Left ventricle myocardium inferior (tissue), 1 donor: ENCODE measurements at regions not wholly inside any gene's neighbourhood (a gene's known extent, or its start where the extent isn't known, plus 50 kb on each side); places are given as distances from the start of the nearest gene placed in this dataset.

Source experiments
- DNase-seq: peaks from one replicate; pipeline ENCODE4 v3.0.0-alpha.2; 2020
- H3K27ac ChIP-seq: fragments of 200-600 bp; replicated peaks from 2 replicates; pipeline ENCODE4 v1.8.0; 2021
- H3K27me3 ChIP-seq: fragments of 200-600 bp; 2 replicates; pipeline ENCODE4 v1.8.0; 2021; ENCODE audit warnings: low read depth
- H3K36me3 ChIP-seq: fragments of 200-600 bp; 2 replicates; pipeline ENCODE4 v1.8.0; 2021
- H3K4me1 ChIP-seq: fragments of 200-600 bp; 2 replicates; pipeline ENCODE4 v1.8.0; 2021
- H3K4me3 ChIP-seq: fragments of 200-600 bp; 2 replicates; pipeline ENCODE4 v1.8.0; 2021; ENCODE audit warnings: mild to moderate bottlenecking, moderate library complexity
- H3K9me3 ChIP-seq: fragments of 200-600 bp; replicated peaks from 2 replicates; pipeline ENCODE4 v1.8.0; 2021
- intact Hi-C: fragments of 100-400 bp; cut with micrococcal nuclease; formaldehyde crosslinking; loops from one replicate; pipeline ENCODE4 v1.11.0; 2022
- TF ChIP-seq, protein P1 (sequence below): fragments of 200-600 bp; IDR thresholded peaks from 2 replicates; pipeline ENCODE4 v1.8.0; 2021; ENCODE audit warnings: antibody characterized with exemption, mild to moderate bottlenecking, borderline replicate concordance
- donor health status: DM: no; HTN: yes; CAD: no; lungs with severe emphysema.

DNA sequence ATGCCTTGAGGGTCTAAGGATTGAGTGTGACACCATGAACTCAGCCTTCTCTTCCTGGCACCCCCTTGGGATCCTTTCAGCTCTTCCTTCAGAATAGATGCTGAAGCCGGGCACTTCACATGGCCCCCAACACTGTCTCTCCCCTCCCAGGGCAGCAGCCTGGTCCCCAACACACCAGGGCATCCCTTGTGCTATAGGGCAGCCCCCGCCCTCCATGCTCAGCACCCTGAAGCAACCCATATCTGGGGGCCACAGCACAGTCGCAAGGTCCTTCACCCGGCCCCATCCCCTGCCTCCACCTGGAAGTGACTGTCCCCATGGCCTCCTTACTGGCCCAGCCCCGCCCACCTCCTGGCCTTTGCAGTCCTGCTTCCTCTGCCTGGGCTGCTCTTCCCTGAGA, 143.1 kb downstream of the C16orf95 start:
- Histone ChIP-seq H3K4me1 (peaks cover 7% of the 10 kb centered on the region), H3K27ac (no peak overlapping the region), H3K4me3 (no peak overlapping the region), H3K27me3 (peaks cover 66% of the 10 kb centered on the region), H3K36me3 (no peaks in the 10 kb centered on the region), H3K9me3 (no peaks in the 10 kb centered on the region)
- DNase-seq, result no peak
- intact Hi-C loops, result no loop called here
- TF ChIP-seq, protein P1, sequence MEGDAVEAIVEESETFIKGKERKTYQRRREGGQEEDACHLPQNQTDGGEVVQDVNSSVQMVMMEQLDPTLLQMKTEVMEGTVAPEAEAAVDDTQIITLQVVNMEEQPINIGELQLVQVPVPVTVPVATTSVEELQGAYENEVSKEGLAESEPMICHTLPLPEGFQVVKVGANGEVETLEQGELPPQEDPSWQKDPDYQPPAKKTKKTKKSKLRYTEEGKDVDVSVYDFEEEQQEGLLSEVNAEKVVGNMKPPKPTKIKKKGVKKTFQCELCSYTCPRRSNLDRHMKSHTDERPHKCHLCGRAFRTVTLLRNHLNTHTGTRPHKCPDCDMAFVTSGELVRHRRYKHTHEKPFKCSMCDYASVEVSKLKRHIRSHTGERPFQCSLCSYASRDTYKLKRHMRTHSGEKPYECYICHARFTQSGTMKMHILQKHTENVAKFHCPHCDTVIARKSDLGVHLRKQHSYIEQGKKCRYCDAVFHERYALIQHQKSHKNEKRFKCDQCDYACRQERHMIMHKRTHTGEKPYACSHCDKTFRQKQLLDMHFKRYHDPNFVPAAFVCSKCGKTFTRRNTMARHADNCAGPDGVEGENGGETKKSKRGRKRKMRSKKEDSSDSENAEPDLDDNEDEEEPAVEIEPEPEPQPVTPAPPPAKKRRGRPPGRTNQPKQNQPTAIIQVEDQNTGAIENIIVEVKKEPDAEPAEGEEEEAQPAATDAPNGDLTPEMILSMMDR, result no peak

DNA sequence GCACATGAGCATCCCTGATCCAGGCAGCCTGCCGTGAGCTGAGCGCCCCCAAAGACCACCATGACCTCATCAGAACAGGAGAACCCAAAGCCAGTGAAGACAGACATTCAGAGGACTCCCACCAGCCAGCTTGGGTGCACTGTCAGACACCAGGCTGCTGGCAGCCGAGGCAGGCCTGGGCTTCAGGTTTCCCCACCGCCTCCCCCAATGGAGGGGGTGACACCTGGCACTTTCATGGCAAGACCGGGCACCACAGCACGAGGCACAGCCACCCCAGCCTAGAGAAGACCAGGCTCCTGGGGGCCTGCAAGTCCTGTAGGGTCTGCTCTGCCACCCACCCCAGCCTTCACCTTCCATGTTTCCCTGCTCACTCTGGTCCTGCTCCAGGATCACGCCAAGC, 140.5 kb downstream of the C16orf95 start:
- intact Hi-C loops, result no loop called here
- H3K4me1 ChIP-seq, result peaks cover 10% of the 10 kb centered on the region
- TF ChIP-seq, protein P1, result no peak
- no peak overlapping the region for H3K27ac ChIP-seq
- peaks cover 66% of the 10 kb centered on the region for H3K27me3 ChIP-seq
- DNase-seq, result no peak
- H3K4me3 ChIP-seq, result no peak overlapping the region
- no peaks in the 10 kb centered on the region for H3K36me3 ChIP-seq
- H3K9me3 ChIP-seq, result no peaks in the 10 kb centered on the region

DNA sequence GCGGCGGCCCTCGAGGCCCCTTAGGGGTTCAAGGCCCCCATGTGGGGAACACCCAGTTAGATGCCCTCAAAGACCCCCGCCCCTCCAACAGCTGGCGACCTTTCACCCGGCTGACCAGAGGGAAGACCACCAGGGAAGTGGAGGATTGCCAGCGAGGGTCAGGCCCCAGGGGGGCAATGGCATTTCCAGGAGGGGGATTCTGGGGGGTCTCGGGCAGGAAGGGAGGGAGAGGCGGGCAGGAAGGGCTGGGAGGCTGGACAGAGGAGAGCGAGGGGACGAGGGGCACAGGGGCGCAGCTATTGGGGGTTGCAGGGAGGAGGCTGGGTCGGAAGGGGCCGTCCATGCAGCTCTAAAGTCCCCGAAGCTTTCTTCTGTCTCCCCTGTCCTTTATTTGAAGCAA, 139.5 kb downstream of the C16orf95 start:
- no peak for DNase-seq
- peak overlapping the region; percentile 18 for H3K4me3 ChIP-seq
- intact Hi-C loops, result no loop called here

DNA sequence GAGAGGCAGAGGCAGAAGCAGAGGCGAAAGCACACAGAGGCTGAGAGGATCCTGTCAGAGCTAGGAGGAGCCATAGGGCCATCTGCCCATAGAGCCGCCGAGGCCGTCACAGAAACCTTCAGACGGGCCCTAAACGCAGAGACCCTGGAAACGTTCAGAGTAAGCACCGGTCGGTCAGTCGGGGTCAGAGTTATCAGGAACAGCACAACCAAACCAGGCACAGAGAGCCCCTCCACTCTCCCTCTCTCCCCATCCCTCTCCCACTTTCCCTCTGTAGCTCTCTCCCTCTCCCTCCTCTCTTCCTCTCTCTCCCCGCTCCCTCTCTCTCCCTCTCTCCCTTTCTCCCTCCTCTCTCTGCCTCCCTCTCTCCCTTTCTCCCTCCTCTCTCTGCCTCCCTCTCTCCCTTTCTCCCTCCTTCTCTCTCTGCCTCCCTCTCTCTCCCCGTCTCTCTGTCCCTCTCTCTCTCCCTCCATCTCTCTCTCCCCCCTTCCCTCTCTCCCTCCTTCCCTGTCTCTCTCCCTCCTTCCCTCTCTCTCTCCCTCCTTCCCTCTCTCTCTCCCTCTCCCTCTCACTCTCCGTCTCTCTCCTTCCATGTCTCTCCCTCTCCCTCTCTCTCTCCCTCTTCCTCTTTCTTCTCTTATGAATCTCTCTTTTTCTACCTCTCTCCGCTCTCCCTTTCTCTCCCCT, 138.9 kb downstream of the C16orf95 start:
- H3K36me3 ChIP-seq, result no peaks in the 10 kb centered on the region

More for the DNA sequence above, 139.5 kb downstream of the C16orf95 start:
- H3K27ac ChIP-seq, result no peak overlapping the region
- H3K27me3 ChIP-seq, result peaks cover 66% of the 10 kb centered on the region
- TF ChIP-seq, protein P1, result no peak
- no peaks in the 10 kb centered on the region for H3K9me3 ChIP-seq
- no peaks in the 10 kb centered on the region for H3K36me3 ChIP-seq
- H3K4me1 ChIP-seq, result peaks cover 10% of the 10 kb centered on the region

DNA sequence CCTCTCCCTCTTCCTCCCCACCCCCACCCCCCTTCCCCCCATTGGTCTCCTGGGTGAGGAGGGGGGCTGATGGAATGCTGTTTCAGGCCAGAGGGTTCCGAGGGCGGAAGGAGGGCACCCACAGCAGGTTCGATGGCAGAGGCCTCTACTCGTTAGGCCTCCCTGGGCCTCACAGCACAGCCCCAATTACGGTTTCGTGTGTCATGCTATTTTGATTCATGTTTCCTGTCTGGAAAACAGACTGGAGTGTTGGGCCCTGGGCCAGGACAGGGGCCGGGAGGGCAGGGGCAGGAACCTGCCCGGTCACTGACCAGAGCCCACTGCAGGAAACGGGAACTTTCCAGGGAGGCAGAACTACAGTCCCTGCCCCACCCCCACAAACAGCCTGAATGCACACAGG, 138.2 kb downstream of the C16orf95 start:
- H3K4me3 ChIP-seq, result no peak overlapping the region
- TF ChIP-seq, protein P1, result no peak
- H3K27me3 ChIP-seq, result peaks cover 60% of the 10 kb centered on the region
- H3K27ac ChIP-seq, result no peak overlapping the region
- H3K9me3 ChIP-seq, result no peaks in the 10 kb centered on the region
- peak; percentile 33 for DNase-seq
- H3K36me3 ChIP-seq, result no peaks in the 10 kb centered on the region
- intact Hi-C loops, result no loop called here
- H3K4me1 ChIP-seq, result peaks cover 10% of the 10 kb centered on the region

More for the DNA sequence above, 138.9 kb downstream of the C16orf95 start:
- H3K9me3 ChIP-seq, result no peaks in the 10 kb centered on the region
- H3K27ac ChIP-seq, result no peak overlapping the region
- peaks cover 10% of the 10 kb centered on the region for H3K4me1 ChIP-seq
- DNase-seq, result no peak
- intact Hi-C loops, result no loop called here
- H3K4me3 ChIP-seq, result peak overlapping the region; percentile 18
- H3K27me3 ChIP-seq, result peaks cover 66% of the 10 kb centered on the region
- TF ChIP-seq, protein P1, result no peak
